Body of pancreas (tissue), 4 donors: ENCODE measurements at regions not wholly inside any gene's neighbourhood (a gene's known extent, or its start where the extent isn't known, plus 50 kb on each side); places are given as distances from the start of the nearest gene placed in this dataset.
"Not testable (repeated sequence)": the region's sequence is repeated elsewhere in the genome, so short reads cannot be mapped to it uniquely, and the experiment has no call there.

Experiments used
- ATAC-seq: fragments of 150-250 bp; one replicate; pipeline ENCODE4 v1.9.1; 2016
- DNase-seq, 4 donors: peaks; one replicate each; pipeline ENCODE4 v3.0.0-alpha.2; 2019
- H3K27ac ChIP-seq, 4 donors: fragments of 200-600 bp; sonication (generic); 1 replicate in 3 of 4; 2 replicates in 1 of 4; pipeline versions ENCODE4 v1.5.1 to v1.6.1; 2016 to 2019; ENCODE audit warnings: mild to moderate bottlenecking in 1 of 4, mixed read lengths in 1 of 4, moderate library complexity in 1 of 4
- H3K27me3 ChIP-seq, 2 donors: fragments of 200-600 bp; sonication (generic); one replicate each; pipeline ENCODE4 v1.6.0; 2016; ENCODE audit warnings: mild to moderate bottlenecking in 1 of 2
- H3K36me3 ChIP-seq, 2 donors: fragments of 200-600 bp; sonication (generic); replicated peaks in 1 of 2; 2 replicates each; pipeline ENCODE4 v1.5.1; 2016; ENCODE audit warnings: low read depth in 2 of 2; ENCODE audit not compliant: insufficient read depth in 1 of 2
- H3K4me1 ChIP-seq: fragments of 200-600 bp; sonication (generic); one replicate; pipeline ENCODE4 v1.6.0; 2016
- H3K4me3 ChIP-seq, 2 donors: fragments of 200-600 bp; sonication (generic); 1 replicate in 1 of 2; 2 replicates in 1 of 2; pipeline ENCODE4 v1.5.1; 2016 to 2019
- H3K9me3 ChIP-seq, 3 donors: fragments of 200-600 bp; sonication (generic); 1 replicate in 2 of 3; 2 replicates in 1 of 3; pipeline ENCODE4 v1.5.1; 2016
- CTCF ChIP-seq, 7 experiments: fragments of 450-650 bp in 4 of 7; fragments of 200-600 bp in 3 of 7; sonication (generic) in 3 of 7; IDR thresholded peaks; one replicate each; pipeline ENCODE4 v1.5.1; 2016 to 2019; ENCODE audit warnings: antibody characterized with exemption in 7 of 7
- POLR2A ChIP-seq, 3 donors: fragments of 450-650 bp; IDR thresholded peaks; one replicate each; pipeline ENCODE4 v1.6.1; 2016; ENCODE audit warnings: antibody characterized with exemption in 3 of 3, mild to moderate bottlenecking in 2 of 3
- WGBS, 2 donors: methylation state at CpG; one replicate each; pipeline ENCODE4 v1.1.5; 2017; 5-methylcytosine and 5-hydroxymethylcytosine counted together
- intact Hi-C: fragments of 100-400 bp; cut with DNase I; formaldehyde crosslinking; loops from one replicate; pipeline ENCODE4 v1.15.1; 2023

- no peak for ATAC-seq
- 43 to 47% methylated on average over 9 of the region's 9 CpGs for WGBS, 2 donors
These were observed 106.2 kb downstream of the KCNJ12 start for GRCh38 chr17:21482189-21482865.

GRCh38 chr17:21488043-21488442 lies 111.9 kb downstream of the KCNJ12 start:
- H3K36me3 ChIP-seq, H3K9me3 ChIP-seq, H3K4me3 ChIP-seq, H3K27ac ChIP-seq, DNase-seq, H3K4me1 ChIP-seq, intact Hi-C loops, ATAC-seq, H3K27me3 ChIP-seq: not testable (repeated sequence)
- WGBS, 2 donors, result 48 to 49% methylated on average over 2 of the region's 2 CpGs

More at GRCh38 chr17:21482189-21482865, 106.2 kb downstream of the KCNJ12 start:
- intact Hi-C loops, result no loop called here
- Histone ChIP-seq H3K9me3 (peaks cover 0 to 7% (median 0%) of the 10 kb centered on the region in 3 donors), H3K27me3 (peaks cover 0 to 4% of the 10 kb centered on the region in 2 donors), H3K4me1 (no peaks in the 10 kb centered on the region), H3K4me3 (no peak overlapping the region), H3K27ac (no peak overlapping the region), H3K36me3 (no peaks in the 10 kb centered on the region)
- no peak for TF ChIP-seq POLR2A (IDR thresholded peaks at IDR 0.05)
- no peak for TF ChIP-seq CTCF (IDR thresholded peaks at IDR 0.05)
- no peak for DNase-seq

GRCh38 chr17:21493993-21494392 lies 117.8 kb downstream of the KCNJ12 start:
- DNase-seq, result no peak
- H3K36me3 ChIP-seq, result no peaks in the 10 kb centered on the region
- H3K27ac ChIP-seq, result no peak overlapping the region
- intact Hi-C loops, result no loop called here
- no peak for TF ChIP-seq CTCF (IDR thresholded peaks at IDR 0.05)
- TF ChIP-seq POLR2A (IDR thresholded peaks at IDR 0.05), result no peak
- H3K9me3 ChIP-seq, result no peaks in the 10 kb centered on the region
- no peaks in the 10 kb centered on the region for H3K4me1 ChIP-seq
- WGBS, 2 donors, result 82 to 84% methylated on average over 10 of the region's 10 CpGs
- ATAC-seq, result no peak
- no peaks in the 10 kb centered on the region for H3K27me3 ChIP-seq
- H3K4me3 ChIP-seq, result no peak overlapping the region

GRCh38 chr17:21495281-21495680 lies 119.1 kb downstream of the KCNJ12 start:
- no peaks in the 10 kb centered on the region for H3K4me1 ChIP-seq
- TF ChIP-seq POLR2A (IDR thresholded peaks at IDR 0.05) (no peak), CTCF (IDR thresholded peaks at IDR 0.05) (no peak)
- intact Hi-C loops, result no loop called here
- no peak overlapping the region for H3K27ac ChIP-seq
- no peaks in the 10 kb centered on the region for H3K27me3 ChIP-seq
- no peaks in the 10 kb centered on the region for H3K36me3 ChIP-seq
- no peaks in the 10 kb centered on the region for H3K9me3 ChIP-seq
- no peak for ATAC-seq
- no peak overlapping the region for H3K4me3 ChIP-seq
- no peak for DNase-seq
- WGBS, 2 donors, result 66 to 68% methylated on average over 8 of the region's 8 CpGs

GRCh38 chr17:21500064-21500463 lies 123.9 kb downstream of the KCNJ12 start:
- H3K36me3 ChIP-seq, result no peaks in the 10 kb centered on the region
- no peak for ATAC-seq
- no peak overlapping the region for H3K4me3 ChIP-seq
- TF ChIP-seq CTCF (IDR thresholded peaks at IDR 0.05) (no peak), POLR2A (IDR thresholded peaks at IDR 0.05) (no peak)
- intact Hi-C loops, result no loop called here
- no peak overlapping the region for H3K27ac ChIP-seq
- 39 to 54% methylated on average over 5 of the region's 5 CpGs for WGBS, 2 donors
- no peaks in the 10 kb centered on the region for H3K27me3 ChIP-seq
- no peak for DNase-seq
- no peaks in the 10 kb centered on the region for H3K4me1 ChIP-seq
- no peaks in the 10 kb centered on the region for H3K9me3 ChIP-seq

GRCh38 chr17:21501927-21502700 lies 126.0 kb downstream of the KCNJ12 start:
- H3K9me3 ChIP-seq, H3K27me3 ChIP-seq, H3K27ac ChIP-seq, H3K36me3 ChIP-seq, H3K4me3 ChIP-seq, DNase-seq, ATAC-seq, H3K4me1 ChIP-seq, intact Hi-C loops: not testable (repeated sequence)
- WGBS, 2 donors, result 56 to 57% methylated on average over 15 of the region's 15 CpGs
